GM19328 (cell line): ENCODE measurements at regions not wholly inside any gene's neighbourhood (a gene's known extent, or its start where the extent isn't known, plus 50 kb on each side); places are given as distances from the start of the nearest gene placed in this dataset.

Source experiments
- ATAC-seq: cut with Tn5 transposase; IDR thresholded peaks from one replicate; pipeline ENCODE4 v1.9.1; 2021; ENCODE audit warnings: mild to moderate bottlenecking, moderate library complexity; ENCODE audit not compliant: unreplicated experiment

DNA sequence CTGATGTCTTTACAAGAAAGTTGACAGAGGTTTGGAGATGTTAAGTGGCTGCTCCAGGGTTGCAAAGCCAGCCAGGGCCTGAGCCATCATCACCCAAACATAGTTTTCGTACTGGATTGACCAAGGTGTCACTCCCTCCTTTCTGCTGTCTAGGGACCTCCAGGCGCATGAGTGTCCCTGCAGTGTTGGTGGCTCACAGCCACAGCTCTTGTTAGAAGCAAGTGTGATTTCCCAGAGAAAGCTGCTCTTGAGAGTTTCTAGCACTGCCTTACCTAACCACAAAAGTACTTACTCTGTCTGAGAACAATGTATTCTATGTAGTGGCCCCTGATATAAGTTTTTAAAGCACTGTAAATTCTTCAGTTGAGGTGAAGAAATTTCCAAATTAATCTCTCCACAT, 144.1 kb downstream of the SOX2 start:
- ATAC-seq: no peak

DNA sequence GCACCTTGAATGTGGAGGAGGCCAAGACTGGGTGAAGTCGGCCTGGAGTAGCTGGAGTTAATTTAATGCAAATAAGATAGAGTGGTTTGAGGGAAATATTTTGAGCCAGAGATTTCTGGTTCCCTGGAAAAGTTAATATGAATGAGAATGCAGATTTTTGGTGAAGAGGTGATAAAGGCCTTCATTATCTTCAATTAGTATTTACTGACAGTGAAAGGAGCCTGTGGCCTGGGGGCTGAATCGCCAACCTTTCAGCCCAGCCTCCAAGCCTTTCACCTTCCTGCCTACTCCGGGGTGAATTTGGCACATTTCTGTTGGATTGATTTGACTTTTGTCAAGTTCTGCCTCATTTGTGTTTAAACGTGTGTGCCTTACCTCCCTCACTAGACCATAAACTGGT, 147.8 kb downstream of the SOX2 start:
- no peak for ATAC-seq

DNA sequence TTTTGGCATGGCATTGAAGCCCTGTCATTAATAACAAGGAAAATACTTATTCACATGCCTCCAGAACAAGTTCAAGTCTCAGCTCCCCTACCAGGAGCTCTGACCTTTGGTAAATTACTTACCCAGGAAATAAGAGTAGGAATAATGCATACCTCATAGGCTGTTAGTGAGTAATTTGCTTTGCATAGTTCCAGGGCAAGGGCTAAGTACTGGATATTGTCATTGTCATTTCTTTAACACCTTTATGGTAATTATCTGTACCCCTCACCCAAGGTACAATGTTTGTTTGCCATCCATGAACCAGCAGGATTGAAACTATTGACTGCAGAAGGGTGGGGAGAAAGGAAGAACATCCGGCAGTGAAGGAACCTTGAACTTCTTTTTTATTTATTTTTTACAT, 148.5 kb downstream of the SOX2 start:
- ATAC-seq: no peak

DNA sequence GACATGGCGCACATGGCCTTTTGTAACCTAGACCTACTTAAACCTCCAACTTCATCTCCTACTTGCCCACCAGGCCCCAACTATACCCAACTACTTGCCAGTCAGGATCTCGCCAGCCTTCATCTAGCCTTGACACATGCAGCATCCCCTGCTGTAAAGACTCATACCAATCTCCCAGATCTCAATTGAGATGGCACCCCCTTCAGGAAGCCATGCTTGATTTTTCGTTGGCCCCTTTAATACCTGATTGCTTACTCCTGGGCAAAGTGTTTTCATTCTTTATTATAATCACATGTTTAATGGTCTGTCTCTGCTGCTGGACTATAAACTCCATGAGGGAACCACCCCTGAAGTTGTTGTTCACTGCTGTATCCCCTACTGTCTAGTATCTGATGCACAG, 150.8 kb downstream of the SOX2 start:
- no peak for ATAC-seq

DNA sequence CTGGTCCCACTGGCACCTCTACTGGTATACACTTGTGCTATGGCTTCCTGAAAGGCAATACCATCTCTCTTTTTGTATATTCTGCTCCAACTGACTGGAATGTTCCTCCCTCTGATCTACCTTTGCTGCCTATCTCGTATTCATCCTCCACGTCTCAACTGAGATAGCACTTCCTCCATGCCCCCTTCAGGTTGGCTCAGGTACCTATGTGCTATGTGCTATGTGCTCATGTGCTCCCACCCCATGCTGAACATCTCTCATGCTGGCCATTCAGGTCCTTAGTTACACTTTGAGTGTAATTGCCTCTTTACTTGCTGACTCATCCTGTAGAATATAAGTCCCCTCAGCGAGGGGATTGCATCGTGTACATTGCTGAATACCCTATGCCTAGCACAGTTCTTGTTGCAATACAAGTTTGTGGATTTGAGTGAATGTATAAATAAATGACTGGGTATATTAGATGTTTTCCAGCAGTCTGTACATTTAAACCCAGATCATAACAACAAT, 156.9 kb downstream of the SOX2 start:
- ATAC-seq: no peak

DNA sequence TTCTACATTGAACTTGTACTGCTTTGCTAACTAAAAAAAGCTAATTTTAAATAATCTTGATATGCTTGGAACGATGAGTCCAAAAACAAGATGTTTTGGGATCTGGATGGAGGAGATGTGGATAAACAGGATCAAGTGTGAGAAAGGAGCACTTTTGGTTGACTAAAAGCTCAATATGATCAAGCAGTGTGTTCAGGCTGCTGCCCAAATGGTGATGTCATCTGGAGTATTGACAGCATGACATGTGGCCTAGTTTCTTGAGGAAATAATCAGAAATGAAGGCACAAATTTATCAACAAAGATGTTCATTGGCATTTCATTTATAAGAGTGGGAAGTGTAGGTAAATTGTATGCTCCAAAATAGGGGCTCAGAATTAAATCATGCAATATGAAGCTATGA, 161.2 kb downstream of the SOX2 start:
- ATAC-seq: no peak

DNA sequence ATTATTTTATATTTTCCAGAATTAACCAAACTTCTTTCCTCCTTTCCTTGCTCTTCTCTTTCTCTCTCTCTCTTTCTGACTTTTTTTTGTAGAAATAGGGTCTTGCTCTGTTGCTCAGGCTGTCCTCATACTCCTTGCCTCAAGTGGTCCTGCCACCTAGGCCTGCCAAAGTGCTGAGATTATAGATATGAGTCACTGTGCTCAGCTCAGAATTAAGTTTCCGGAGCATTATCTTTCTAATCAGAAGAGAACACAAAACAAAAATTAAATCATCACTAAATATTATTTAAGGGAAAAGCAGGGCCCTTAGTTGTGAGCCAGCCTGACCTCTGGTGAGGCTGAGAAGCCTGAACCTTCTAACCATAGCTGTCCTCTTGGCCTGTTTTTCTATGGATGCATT, 168.2 kb downstream of the SOX2 start:
- ATAC-seq: no peak

DNA sequence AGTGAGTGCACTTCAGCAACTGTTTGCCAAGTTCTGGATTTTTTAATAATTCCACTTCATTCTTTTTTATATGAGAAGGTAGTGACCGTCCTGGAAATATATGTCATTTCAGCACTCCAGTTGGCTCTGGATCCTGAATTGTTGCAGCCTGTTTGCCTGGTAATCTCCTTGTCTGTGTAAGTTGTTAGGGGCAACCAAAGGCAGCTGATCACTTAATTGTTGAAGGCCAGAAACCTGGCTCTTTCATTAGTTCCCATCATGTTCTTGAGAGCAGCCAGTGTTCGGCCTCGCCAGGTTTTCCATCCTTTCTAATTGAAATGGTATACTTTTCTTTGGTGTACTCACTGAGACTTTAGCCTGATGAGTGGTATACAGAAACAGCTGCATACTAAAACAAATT, 168.6 kb downstream of the SOX2 start:
- no peak for ATAC-seq

DNA sequence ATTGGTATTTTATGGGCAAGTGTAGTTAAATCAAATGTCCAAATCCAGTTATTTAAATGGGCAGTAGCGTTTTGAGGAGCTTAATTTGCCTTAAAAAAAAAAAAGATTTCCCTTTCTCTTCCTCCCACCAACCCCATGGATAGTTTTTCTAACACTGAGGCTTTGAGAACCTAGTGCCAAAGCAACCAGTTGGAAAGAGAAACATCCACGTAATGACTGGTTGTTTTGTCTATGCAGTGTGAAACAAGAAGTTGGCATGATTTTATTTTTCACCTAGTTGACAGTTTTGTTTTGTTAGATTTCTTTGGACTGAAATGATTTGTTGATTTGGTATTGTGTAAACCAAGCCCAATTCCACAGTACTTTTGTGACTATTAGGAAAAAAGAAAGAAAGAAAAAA, 170.0 kb downstream of the SOX2 start:
- no peak for ATAC-seq

DNA sequence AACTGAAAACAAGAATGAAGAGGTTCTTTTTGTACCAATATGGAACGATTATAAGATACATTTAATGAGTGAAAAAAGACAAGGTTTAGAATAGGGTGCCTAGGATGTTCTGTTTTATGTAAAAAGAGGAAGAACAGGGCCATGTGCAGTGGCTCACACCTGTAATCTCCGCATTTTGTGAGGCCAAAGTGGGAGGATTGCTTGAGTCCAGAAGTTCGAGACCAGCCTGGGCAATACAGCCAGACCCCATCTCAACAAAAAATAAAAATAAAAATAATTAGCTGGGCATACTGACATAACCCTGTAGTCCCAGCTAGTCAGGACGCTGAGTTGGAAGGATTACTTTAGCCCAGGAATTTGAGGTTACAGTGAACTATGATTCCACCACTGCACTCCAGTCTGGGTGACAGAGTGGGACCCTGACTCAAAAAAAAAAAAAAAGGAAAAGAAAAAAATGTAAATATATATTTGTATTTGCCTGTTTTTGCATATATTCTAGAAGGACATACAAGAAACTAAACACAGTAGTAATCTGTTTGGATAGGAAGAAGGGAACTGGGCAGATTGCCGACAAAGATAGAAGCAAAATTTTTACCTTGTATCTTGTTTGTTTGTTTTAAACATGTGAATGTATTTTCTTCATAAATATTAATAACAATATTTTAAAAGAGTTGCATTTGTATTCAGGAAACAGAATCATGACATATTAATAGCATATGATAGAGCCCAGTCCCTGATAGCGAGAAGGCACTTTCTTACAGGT, 174.3 kb downstream of the SOX2 start:
- no peak for ATAC-seq

DNA sequence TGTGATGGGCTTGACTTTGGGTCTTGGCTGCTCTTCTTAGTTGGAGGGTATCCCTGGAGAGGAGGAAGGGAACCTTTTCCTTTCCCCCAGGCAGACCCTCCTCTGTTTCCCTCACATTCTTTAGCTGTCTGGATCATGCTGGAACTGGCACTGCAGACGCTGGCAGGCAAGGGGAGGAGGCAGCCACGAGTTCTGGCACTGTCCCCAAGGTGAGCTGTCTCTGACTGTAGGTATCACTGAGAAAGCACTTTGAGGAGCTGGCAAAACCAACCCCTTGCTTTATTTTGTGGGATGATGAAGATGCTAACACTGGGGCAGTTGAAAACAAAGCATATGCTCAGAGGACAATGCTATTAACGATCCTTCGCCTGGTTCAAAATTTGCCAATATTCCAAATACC, 175.0 kb downstream of the SOX2 start:
- ATAC-seq: no peak

DNA sequence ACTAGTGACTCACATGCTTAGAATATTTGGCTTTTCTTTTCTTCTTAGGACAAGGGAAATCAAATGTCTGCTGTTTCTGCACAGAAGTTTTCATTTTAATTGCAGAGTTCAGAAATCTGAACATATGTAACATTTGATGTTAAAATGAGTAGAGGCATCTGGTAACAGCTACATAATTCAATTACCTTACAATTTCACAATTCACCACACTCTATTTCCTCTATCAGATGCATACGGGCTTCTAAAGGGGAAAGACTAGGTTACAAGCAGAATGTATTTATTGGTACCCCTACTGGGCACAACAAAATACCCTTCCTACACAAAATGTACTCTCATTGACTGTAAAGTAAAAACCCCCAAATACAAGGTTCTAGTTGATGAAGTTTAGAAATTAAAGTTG, 176.0 kb downstream of the SOX2 start:
- no peak for ATAC-seq

DNA sequence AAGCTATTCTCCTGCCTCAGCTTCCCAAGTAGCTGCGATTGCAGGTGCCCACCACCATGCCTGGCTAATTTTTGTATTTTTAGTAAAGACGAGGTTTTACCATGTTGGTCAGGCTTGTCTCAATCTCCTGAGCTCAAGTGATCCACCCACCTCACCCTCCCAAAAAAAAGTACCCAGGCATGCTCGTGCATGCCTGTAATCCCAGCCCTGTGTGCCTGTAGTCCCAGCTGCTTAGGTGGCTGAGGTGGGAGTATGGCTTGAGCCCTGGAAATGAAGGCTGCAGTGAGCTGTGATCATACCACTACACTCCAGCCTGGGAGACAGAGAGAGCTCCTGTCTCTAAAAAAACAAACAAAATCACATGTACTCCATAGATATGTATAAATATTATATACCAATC, 176.5 kb downstream of the SOX2 start:
- ATAC-seq: no peak

DNA sequence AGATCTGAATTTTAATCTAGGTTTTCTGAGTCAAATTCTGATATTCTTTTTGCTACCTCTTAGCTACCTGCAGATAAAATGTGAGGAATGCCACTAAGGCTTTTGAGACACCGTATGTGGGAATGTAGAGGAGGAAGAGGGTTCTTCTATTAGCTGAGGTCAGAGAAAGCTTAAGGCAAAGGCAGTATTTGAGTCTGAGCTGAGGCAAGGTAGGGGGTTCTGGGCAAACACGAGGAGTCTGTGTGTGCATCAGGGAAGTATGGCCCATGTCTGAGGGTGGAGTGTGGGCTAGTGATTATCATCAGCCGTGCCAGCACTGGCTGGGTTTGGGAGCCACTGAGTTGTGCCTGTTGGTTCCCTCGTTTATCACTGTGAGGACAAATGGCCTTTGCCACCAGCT, 181.1 kb downstream of the SOX2 start:
- ATAC-seq: no peak

DNA sequence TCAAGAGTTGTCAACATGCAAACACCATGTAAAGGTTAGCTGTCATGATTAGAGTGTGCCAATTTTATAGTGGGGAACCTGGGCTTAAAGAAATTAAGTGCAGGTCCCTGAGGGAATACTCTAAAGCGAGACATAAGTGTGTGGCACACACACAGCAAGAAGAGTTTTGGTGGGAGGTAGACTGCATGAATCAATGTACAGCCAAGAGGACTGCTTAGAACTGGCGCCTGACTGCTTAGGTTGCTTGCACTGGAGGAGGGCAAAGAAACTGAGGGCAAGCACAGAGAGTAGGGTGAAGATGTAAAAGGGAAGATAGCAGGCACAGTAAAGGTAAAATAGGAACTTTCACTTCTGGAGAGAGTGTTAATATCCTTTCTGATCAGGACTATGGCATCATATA, 184.9 kb downstream of the SOX2 start:
- ATAC-seq: no peak

DNA sequence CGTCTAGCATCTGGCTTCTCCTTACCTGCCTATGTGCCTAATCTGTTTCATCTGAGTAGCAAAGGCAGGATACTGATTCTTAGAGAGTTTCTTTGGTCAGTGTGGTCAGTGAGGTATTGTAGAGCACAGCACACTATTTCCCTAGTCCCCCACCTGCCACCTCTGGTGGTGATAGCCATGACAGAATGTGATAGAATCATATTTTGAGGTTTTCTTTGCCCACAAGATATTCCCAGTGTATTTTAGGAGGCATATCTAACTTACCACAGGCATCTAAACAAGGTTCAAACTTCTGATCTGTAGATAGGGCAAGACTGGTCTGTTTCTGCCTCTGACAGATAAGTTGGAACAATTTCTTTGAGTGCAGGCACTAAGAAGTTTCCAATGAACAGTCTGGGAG, 188.0 kb downstream of the SOX2 start:
- no peak for ATAC-seq

DNA sequence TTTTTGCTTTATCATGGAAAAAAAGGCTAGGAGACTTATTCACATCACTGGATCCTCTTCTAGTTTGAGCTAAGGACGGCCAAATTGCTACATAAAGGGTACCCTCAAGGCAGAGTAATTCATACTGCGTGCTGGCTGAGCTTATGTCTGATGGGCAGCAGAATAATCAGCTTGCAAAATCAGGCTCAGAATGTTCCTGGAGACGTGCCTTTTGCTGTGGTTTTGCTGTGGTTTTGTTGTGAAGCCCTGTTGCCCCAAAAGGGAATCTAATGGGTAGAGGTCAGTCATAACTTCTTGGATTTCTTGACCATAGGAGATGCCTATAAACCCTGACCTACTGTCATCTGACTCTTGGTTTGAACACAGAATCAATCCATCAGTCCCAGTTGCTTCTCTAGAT, 189.9 kb downstream of the SOX2 start:
- ATAC-seq: no peak

DNA sequence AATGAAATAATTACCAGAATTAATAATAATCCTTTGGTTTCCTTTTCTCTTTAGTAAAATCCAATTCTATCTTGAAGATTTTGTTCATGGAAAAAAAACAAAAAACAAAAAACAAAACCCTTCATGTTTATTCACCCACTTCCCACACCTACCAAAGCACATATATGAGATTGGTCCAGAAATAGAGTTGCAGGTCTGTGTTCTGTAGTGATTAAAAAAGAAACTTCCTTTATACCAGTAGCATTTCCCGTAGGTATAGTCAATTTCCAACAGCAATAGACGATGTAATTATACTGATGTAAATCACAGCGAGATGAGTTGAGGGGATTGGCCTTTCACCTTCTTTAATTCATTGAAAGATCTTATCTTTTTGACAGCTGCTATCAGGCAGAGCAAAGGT, 194.6 kb downstream of the SOX2 start:
- ATAC-seq: peak; percentile 66

DNA sequence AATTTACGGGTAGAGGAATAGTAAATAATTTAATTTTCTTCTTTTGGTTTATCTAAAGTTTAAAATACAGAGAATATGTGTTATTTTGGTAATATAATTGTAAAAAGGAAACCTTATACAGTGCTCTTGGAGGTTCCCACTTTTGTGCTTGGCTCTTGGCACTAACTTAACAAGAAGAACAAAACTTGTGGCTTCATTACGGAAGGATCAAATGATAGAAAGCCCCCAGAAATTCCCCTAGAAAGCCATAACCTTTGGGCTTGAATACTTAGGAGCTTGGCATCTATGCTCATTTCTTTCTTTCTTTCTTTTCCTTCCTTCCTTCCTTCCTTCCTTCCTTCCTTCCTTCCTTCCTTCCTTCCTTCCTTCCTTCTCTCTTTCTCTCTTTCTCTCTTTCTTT, 197.5 kb downstream of the SOX2 start:
- no peak for ATAC-seq

DNA sequence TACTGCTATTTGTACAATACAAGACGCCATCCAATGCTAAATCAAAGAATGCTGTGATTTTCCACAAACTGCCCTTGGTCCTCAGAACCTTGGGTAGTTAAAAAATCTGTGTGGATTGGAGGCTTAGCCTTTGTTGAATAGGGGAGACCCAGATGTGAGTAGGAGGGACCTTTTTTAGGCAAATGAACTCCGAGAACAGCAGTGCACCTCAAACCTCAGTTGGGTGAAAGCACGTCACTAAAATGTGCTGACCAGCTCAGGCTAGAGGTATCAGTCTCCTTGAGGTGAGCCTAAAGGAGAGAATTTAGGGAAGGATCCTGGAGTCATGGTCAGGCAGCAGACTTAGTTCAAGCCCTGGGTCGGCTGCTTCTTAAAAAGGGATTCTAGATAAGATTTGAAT, 200.7 kb downstream of the SOX2 start:
- peak; percentile 67 for ATAC-seq

DNA sequence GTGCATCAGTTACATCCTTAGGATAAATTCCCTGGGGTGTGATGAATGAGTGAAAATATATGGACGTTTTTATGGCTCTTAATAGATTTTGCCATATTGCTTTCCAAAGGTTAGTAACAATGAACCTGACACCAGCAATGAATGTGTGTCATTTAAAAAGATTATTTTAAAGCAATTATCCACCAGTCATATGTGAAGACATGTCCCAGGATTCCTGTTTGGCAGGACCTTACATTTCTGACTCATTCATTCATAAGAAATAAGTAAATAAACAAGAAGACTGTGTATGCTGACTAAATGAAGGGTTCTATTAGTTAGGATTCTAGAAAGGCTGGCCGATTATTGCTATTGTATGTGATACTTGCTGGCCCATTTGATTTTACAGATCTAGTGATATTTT, 201.5 kb downstream of the SOX2 start:
- no peak for ATAC-seq

DNA sequence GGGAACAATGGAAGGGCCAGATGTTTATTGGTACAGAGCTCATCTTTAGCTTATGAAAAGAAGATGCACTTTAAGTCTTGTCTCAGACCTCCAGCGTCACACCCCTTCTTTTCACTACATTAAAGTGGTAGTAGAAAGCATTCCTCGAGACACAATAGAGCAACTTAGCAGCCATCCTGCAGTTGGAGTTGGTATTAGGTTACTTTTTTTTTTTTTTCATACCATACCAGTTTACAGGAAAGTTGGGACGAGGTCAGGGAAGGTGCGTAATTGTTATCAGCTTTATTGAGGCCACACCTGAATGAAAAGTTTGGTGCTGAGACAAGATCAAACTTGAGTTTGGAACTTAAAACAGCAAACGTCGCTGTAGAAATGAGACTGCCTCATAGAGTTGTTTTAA, 203.8 kb downstream of the SOX2 start:
- no peak for ATAC-seq

DNA sequence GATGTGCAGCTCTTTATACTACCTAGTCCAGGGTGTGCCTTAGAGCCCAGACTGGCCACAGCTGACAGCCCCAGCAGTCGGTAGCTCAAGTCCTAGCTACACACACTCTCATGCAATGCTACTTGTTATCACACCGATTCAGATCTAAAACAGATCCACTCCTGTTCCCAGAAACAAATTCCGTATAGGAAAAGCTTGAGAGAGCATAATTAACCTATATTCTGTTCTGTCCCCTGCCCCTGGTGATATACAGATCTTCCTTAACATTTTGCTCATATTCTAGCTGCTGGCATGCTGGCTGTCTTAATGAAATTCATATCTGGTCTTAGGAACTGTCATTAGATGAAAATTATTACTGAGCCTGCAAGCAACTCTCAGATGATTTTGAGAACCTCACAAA, 204.3 kb downstream of the SOX2 start:
- no peak for ATAC-seq
